Heart right ventricle (tissue), 16 donors: ENCODE measurements at regions not wholly inside any gene's neighbourhood (a gene's known extent, or its start where the extent isn't known, plus 50 kb on each side); places are given as distances from the start of the nearest gene placed in this dataset.
"Not testable (repeated sequence)": the region's sequence is repeated elsewhere in the genome, so short reads cannot be mapped to it uniquely, and the experiment has no call there.

Source experiments
- ATAC-seq, 8 donors: fragments of 200-7000 bp; cut with Tn5 transposase; one replicate each; pipeline ENCODE4 v1.9.1; 2020; ENCODE audit warnings: mild to moderate bottlenecking in 8 of 8, moderate library complexity in 8 of 8, moderate number of reproducible peaks in 1 of 8
- DNase-seq, 2 donors: peaks; one replicate each; pipeline ENCODE4 v3.0.0-alpha.2; 2020
- H3K27ac ChIP-seq, 10 donors: fragments of 200-600 bp; sonication (generic) in 2 of 10; one replicate each; pipeline versions ENCODE4 v1.5.0 to v1.8.0; 2020 to 2022; ENCODE audit warnings: mild to moderate bottlenecking in 3 of 10
- H3K27me3 ChIP-seq, 7 donors: fragments of 200-600 bp; one replicate each; pipeline ENCODE4 v1.8.0; 2021 to 2022; ENCODE audit warnings: mild to moderate bottlenecking in 2 of 7
- H3K36me3 ChIP-seq, 9 donors: fragments of 200-600 bp; sonication (generic) in 1 of 9; one replicate each; pipeline versions ENCODE4 v1.5.0 to v1.8.0; 2020 to 2022; ENCODE audit warnings: mild to moderate bottlenecking in 2 of 9
- H3K4me1 ChIP-seq, 9 donors: fragments of 200-600 bp; sonication (generic) in 1 of 9; one replicate each; pipeline versions ENCODE4 v1.5.0 to v1.8.0; 2020 to 2022; ENCODE audit warnings: mild to moderate bottlenecking in 4 of 9
- H3K4me3 ChIP-seq, 10 donors: fragments of 200-600 bp; sonication (generic) in 2 of 10; one replicate each; pipeline versions ENCODE4 v1.5.0 to v1.8.0; 2020 to 2022; ENCODE audit warnings: mild to moderate bottlenecking in 7 of 10, moderate library complexity in 2 of 10
- H3K9me3 ChIP-seq, 11 donors: fragments of 200-600 bp in 10 of 11; sonication (generic) in 2 of 11; one replicate each; pipeline versions ENCODE4 v1.5.0 to v1.8.0; 2013 to 2022; ENCODE audit warnings: mild to moderate bottlenecking in 2 of 11, control low read depth in 1 of 11, moderate library complexity in 1 of 11
- CTCF ChIP-seq, 9 donors: fragments of 200-600 bp; sonication (generic) in 2 of 9; IDR thresholded peaks; one replicate each; pipeline versions ENCODE4 v1.5.0 to v1.8.0; 2021 to 2022; ENCODE audit warnings: antibody characterized with exemption in 9 of 9, mild to moderate bottlenecking in 5 of 9, moderate library complexity in 1 of 9
- WGBS, 2 donors: extraction: QIAGEN DNeasy Blood & Tissue Kit; methylation state at CpG; one replicate each; pipeline ENCODE4 v1.1.7; 2013; ENCODE audit warnings: inconsistent platforms in 1 of 2; 5-methylcytosine and 5-hydroxymethylcytosine counted together
- intact Hi-C, 10 donors: fragments of 100-400 bp; cut with DNase I; formaldehyde crosslinking; loops; one replicate each; pipeline versions ENCODE4 v1.11.1 to v1.14.2; 2022
- donor health status: Arrhythmogenic right ventricular cardiomyopathy.
- donor health status: ischemic (EF 13 %, LVEDD 7.1; RV severe dilation, severe dysfunction).
- donor health status: healthy with polysubstance abuse.
- donor health status: DM: no; HTN: yes; CAD: no.
- donor health status: DM: no; HTN: no; CAD: no.
- donor health status: ischemic (EF 25% LVEDD 6.9; RV normal size, moderate dysfunction).
- donor health status: ischemic (EF 25% LVEDD 5.7; RV mildly dilated, moderate dysfunction).
- donor health status: healthy.
- donor health status: DM: yes; HTN: yes; CAD: no.
- donor health status: Ischemic cardiomyopathy.
- donor health status: ischemic (EF 35%, LVEDD 5.7; RV mildly dilated, moderate dysfunction).
- donor health status: nonischemic (EF 11% LVEDD 7.7; RV severe dilation, severe dysfunction).
- donor health status: DM: yes; HTN: yes; CAD: no.
- donor health status: PGD.
- donor health status: ischemic (EF 29% LVEDD 5.4; RV normal size, mild dysfunction).
- donor health status: nonischemic (EF 23%, LVEDD 6.1; RV moderate dilation, normal function).

GRCh38 chr6:86712039-86712438 lies 225.3 kb upstream of the HTR1E start:
- Histone ChIP-seq H3K9me3 (no peaks in the 10 kb centered on the region), H3K27ac (no peak overlapping the region), H3K4me3 (no peak overlapping the region), H3K4me1 (peaks cover 0 to 12% (median 0%) of the 10 kb centered on the region in 9 donors), H3K36me3 (no peaks in the 10 kb centered on the region), H3K27me3 (no peaks in the 10 kb centered on the region)
- TF ChIP-seq CTCF (IDR thresholded peaks at IDR 0.05) = no peak
- 33 to 48% methylated on average over 2 of the region's 2 CpGs for WGBS, 2 donors
- ATAC-seq (no peak), DNase-seq (no peak)
- intact Hi-C loops = no loop called here

GRCh38 chr6:86707545-86708120 lies 229.7 kb upstream of the HTR1E start:
- H3K27me3 ChIP-seq = no peaks in the 10 kb centered on the region
- no peaks in the 10 kb centered on the region for H3K36me3 ChIP-seq
- 46 to 50% methylated on average over 2 of the region's 2 CpGs for WGBS, 2 donors
- peak in 7 of 8 donors; percentile 41 to 93 (median 89) for ATAC-seq
- intact Hi-C loops = no loop called here
- H3K4me3 ChIP-seq = no peak overlapping the region
- H3K4me1 ChIP-seq = peaks cover 0 to 16% (median 0%) of the 10 kb centered on the region in 9 donors
- no peak for TF ChIP-seq CTCF (IDR thresholded peaks at IDR 0.05)
- H3K9me3 ChIP-seq = peaks cover 0 to 5% (median 0%) of the 10 kb centered on the region in 11 donors
- peak in 1 of 2 donors; percentile 42 for DNase-seq
- H3K27ac ChIP-seq = peak overlapping the region in 4 of 10 donors; percentile 15 to 55 (median 40)

GRCh38 chr6:86706449-86706848 lies 230.9 kb upstream of the HTR1E start:
- intact Hi-C loops = no loop called here
- Histone ChIP-seq H3K27ac (no peak overlapping the region), H3K4me3 (no peak overlapping the region), H3K36me3 (no peaks in the 10 kb centered on the region), H3K4me1 (peaks cover 0 to 16% (median 0%) of the 10 kb centered on the region in 9 donors), H3K27me3 (no peaks in the 10 kb centered on the region), H3K9me3 (peaks cover 0 to 13% (median 0%) of the 10 kb centered on the region in 11 donors)
- no peak for ATAC-seq
- TF ChIP-seq CTCF (IDR thresholded peaks at IDR 0.05) = peak in 3 of 9 donors; percentile 9 to 14 (median 10)
- 67% methylated on average over 4 of the region's 4 CpGs for WGBS, 2 donors
- DNase-seq = no peak

- H3K4me1 ChIP-seq, H3K27ac ChIP-seq, H3K27me3 ChIP-seq, H3K36me3 ChIP-seq, ATAC-seq, DNase-seq, H3K4me3 ChIP-seq, intact Hi-C loops: not testable (repeated sequence)
- 72 to 74% methylated on average over 4 of the region's 4 CpGs for WGBS, 2 donors
- H3K9me3 ChIP-seq = peaks cover 0 to 13% (median 4%) of the 10 kb centered on the region in 11 donors
Measured at GRCh38 chr6:86701228-86701627, 236.1 kb upstream of the HTR1E start.

GRCh38 chr6:86686496-86686895 lies 250.8 kb upstream of the HTR1E start:
- no peaks in the 10 kb centered on the region for H3K4me1 ChIP-seq
- DNase-seq = no peak
- H3K27me3 ChIP-seq = no peaks in the 10 kb centered on the region
- H3K27ac ChIP-seq = no peak overlapping the region
- H3K4me3 ChIP-seq = no peak overlapping the region
- intact Hi-C loops = no loop called here
- 86 to 89% methylated on average over 1 of the region's 1 CpG for WGBS, 2 donors
- no peak for TF ChIP-seq CTCF (IDR thresholded peaks at IDR 0.05)
- no peaks in the 10 kb centered on the region for H3K36me3 ChIP-seq
- ATAC-seq = no peak
- peaks cover 0 to 24% (median 0%) of the 10 kb centered on the region in 11 donors for H3K9me3 ChIP-seq
